Mesenchymal stem cell (in vitro differentiated cells and primary cell): ENCODE measurements at regions not wholly inside any gene's neighbourhood (a gene's known extent, or its start where the extent isn't known, plus 50 kb on each side); places are given as distances from the start of the nearest gene placed in this dataset.

ENCODE experiments used
- DNase-seq: peaks from one replicate; pipeline ENCODE4 v3.0.0-alpha.2; 2013
- H2AFZ ChIP-seq: one replicate; pipeline ENCODE4 v1.6.1; 2013; ENCODE audit warnings: low read depth, mild to moderate bottlenecking, control low read depth, inconsistent platforms, low read length, moderate library complexity
- H2AK5ac ChIP-seq: 2 replicates; pipeline ENCODE4 v1.6.1; 2013; ENCODE audit warnings: low read length, moderate library complexity, mild to moderate bottlenecking, inconsistent platforms; ENCODE audit not compliant: severe bottlenecking
- H2BK120ac ChIP-seq: one replicate; pipeline ENCODE4 v1.6.1; 2013; ENCODE audit warnings: low read depth, mild to moderate bottlenecking, inconsistent platforms, low read length, moderate library complexity
- H2BK12ac ChIP-seq, 2 experiments: one replicate each; pipeline ENCODE4 v1.6.1; 2013; ENCODE audit warnings: inconsistent platforms in 2 of 2, low read length in 2 of 2, mild to moderate bottlenecking in 2 of 2, moderate library complexity in 2 of 2, control low read depth in 1 of 2
- H2BK15ac ChIP-seq: one replicate; pipeline ENCODE4 v1.6.1; 2013; ENCODE audit warnings: mild to moderate bottlenecking, low read depth, inconsistent platforms; ENCODE audit not compliant: poor library complexity, severe bottlenecking
- H2BK5ac ChIP-seq: 2 replicates; pipeline ENCODE4 v1.6.1; 2013; ENCODE audit warnings: low read depth, mild to moderate bottlenecking, low read length, control low read depth, inconsistent platforms; ENCODE audit not compliant: poor library complexity, severe bottlenecking
- H3K14ac ChIP-seq, 2 experiments: one replicate each; pipeline ENCODE4 v1.6.1; 2013; ENCODE audit warnings: inconsistent platforms in 2 of 2, low read length in 2 of 2, control low read depth in 1 of 2, mild to moderate bottlenecking in 1 of 2, moderate library complexity in 1 of 2
- H3K18ac ChIP-seq, 2 experiments: one replicate each; pipeline ENCODE4 v1.6.1; 2013; ENCODE audit warnings: inconsistent platforms in 2 of 2, low read length in 2 of 2, control low read depth in 1 of 2, low read depth in 1 of 2, mild to moderate bottlenecking in 1 of 2
- H3K23ac ChIP-seq, 2 experiments: one replicate each; pipeline ENCODE4 v1.6.1; 2013; ENCODE audit warnings: inconsistent platforms in 2 of 2, low read length in 2 of 2, mild to moderate bottlenecking in 2 of 2, moderate library complexity in 2 of 2, control low read depth in 1 of 2
- H3K27ac ChIP-seq: 2 replicates; pipeline ENCODE4 v1.5.1; 2013; ENCODE audit warnings: mild to moderate bottlenecking, moderate library complexity, low read length, control low read depth, inconsistent platforms; ENCODE audit not compliant: poor library complexity, severe bottlenecking
- H3K27me3 ChIP-seq, 2 experiments: 2 replicates each; pipeline versions ENCODE4 v1.6.1 to v1.7.0; 2013; ENCODE audit warnings: low read length in 2 of 2, mild to moderate bottlenecking in 2 of 2, moderate library complexity in 2 of 2, control low read depth in 1 of 2, inconsistent platforms in 1 of 2; ENCODE audit not compliant: control insufficient read depth in 1 of 2, insufficient read depth in 1 of 2
- H3K36me3 ChIP-seq, 2 experiments: 2 replicates each; pipeline versions ENCODE4 v1.6.1 to v1.7.0; 2013; ENCODE audit warnings: low read length in 2 of 2, control low read depth in 1 of 2, inconsistent platforms in 1 of 2, low read depth in 1 of 2, mild to moderate bottlenecking in 1 of 2; ENCODE audit not compliant: insufficient read depth in 2 of 2, control insufficient read depth in 1 of 2
- H3K4ac ChIP-seq, 2 experiments: one replicate each; pipeline ENCODE4 v1.6.1; 2013; ENCODE audit warnings: inconsistent platforms in 2 of 2, low read length in 2 of 2, mild to moderate bottlenecking in 2 of 2, moderate library complexity in 2 of 2, control low read depth in 1 of 2, low read depth in 1 of 2
- H3K4me1 ChIP-seq: 2 replicates; pipeline ENCODE4 v1.6.1; 2013; ENCODE audit warnings: low read depth, low read length, control low read depth; ENCODE audit not compliant: control insufficient read depth, insufficient read depth
- H3K4me2 ChIP-seq: 2 replicates; pipeline ENCODE4 v1.6.1; 2013; ENCODE audit warnings: low read length, mild to moderate bottlenecking, inconsistent platforms; ENCODE audit not compliant: poor library complexity, severe bottlenecking
- H3K4me3 ChIP-seq, 2 experiments: 2 replicates each; pipeline versions ENCODE4 v1.5.1 to v1.7.0; 2013; ENCODE audit warnings: low read length in 2 of 2, mild to moderate bottlenecking in 2 of 2, control low read depth in 1 of 2, low read depth in 1 of 2; ENCODE audit not compliant: insufficient read depth in 1 of 2
- H3K79me1 ChIP-seq: replicated peaks from 2 replicates; pipeline ENCODE4 v1.6.1; 2013; ENCODE audit warnings: mild to moderate bottlenecking, control low read depth, low read length, inconsistent platforms; ENCODE audit not compliant: poor library complexity, severe bottlenecking
- H3K9ac ChIP-seq: 2 replicates; pipeline ENCODE4 v1.7.0; 2013; ENCODE audit warnings: mild to moderate bottlenecking, low read length, moderate library complexity
- H3K9me3 ChIP-seq: 2 replicates; pipeline ENCODE4 v1.7.0; 2013; ENCODE audit warnings: mild to moderate bottlenecking, low read length; ENCODE audit not compliant: control insufficient read depth
- H4K8ac ChIP-seq: one replicate; pipeline ENCODE4 v1.6.1; 2013; ENCODE audit warnings: inconsistent platforms, mild to moderate bottlenecking, low read length, moderate library complexity
- H4K91ac ChIP-seq: one replicate; pipeline ENCODE4 v1.6.1; 2013; ENCODE audit warnings: mild to moderate bottlenecking, low read length, inconsistent platforms
- WGBS: methylation state at CpG from one replicate; pipeline ENCODE4 v1.1.7; 2013; ENCODE audit warnings: mixed read lengths; 5-methylcytosine and 5-hydroxymethylcytosine counted together

GRCh38 chr13:68254151-68254550, 1024.0 kb upstream of the PCDH9 start:
- 89% methylated on average over 3 of the region's 4 CpGs for WGBS
- DNase-seq: peak; percentile 48
- H2BK120ac ChIP-seq: no peak overlapping the region

GRCh38 chr13:68234274-68234673, 1004.1 kb upstream of the PCDH9 start:
- H2BK120ac ChIP-seq: no peak overlapping the region
- no peak overlapping the region for H3K4me2 ChIP-seq
- H3K27me3 ChIP-seq: no peaks in the 10 kb centered on the region
- no peak overlapping the region for H3K14ac ChIP-seq
- DNase-seq: peak; percentile 15
- H3K18ac ChIP-seq: no peak overlapping the region
- H4K8ac ChIP-seq: no peak overlapping the region
- H3K4me3 ChIP-seq: no peak overlapping the region
- no peaks in the 10 kb centered on the region for H3K36me3 ChIP-seq
- H3K79me1 ChIP-seq: no peaks in the 10 kb centered on the region
- H3K4me1 ChIP-seq: peaks cover 3% of the 10 kb centered on the region
- H2AK5ac ChIP-seq: no peak overlapping the region
- no peak overlapping the region for H3K27ac ChIP-seq
- no peak overlapping the region for H2BK5ac ChIP-seq
- H2AFZ ChIP-seq: no peak overlapping the region
- H4K91ac ChIP-seq: no peak overlapping the region
- no peak overlapping the region for H2BK12ac ChIP-seq
- H2BK15ac ChIP-seq: no peak overlapping the region
- no peak overlapping the region for H3K23ac ChIP-seq
- no peak overlapping the region for H3K9ac ChIP-seq
- H3K9me3 ChIP-seq: no peaks in the 10 kb centered on the region
- H3K4ac ChIP-seq: no peak overlapping the region

More at GRCh38 chr13:68254151-68254550, 1024.0 kb upstream of the PCDH9 start:
- Histone ChIP-seq H2BK5ac (no peak overlapping the region), H3K4me3 (no peak overlapping the region), H2AFZ (no peak overlapping the region), H3K4ac (no peak overlapping the region), H3K9ac (no peak overlapping the region), H3K4me2 (no peak overlapping the region), H3K18ac (no peak overlapping the region), H3K4me1 (no peaks in the 10 kb centered on the region), H3K27me3 (no peaks in the 10 kb centered on the region), H2AK5ac (no peak overlapping the region), H3K27ac (no peak overlapping the region), H2BK15ac (no peak overlapping the region), H4K91ac (no peak overlapping the region), H3K79me1 (no peaks in the 10 kb centered on the region), H4K8ac (no peak overlapping the region), H3K9me3 (no peaks in the 10 kb centered on the region), H2BK12ac (no peak overlapping the region), H3K36me3 (no peaks in the 10 kb centered on the region), H3K23ac (no peak overlapping the region), H3K14ac (no peak overlapping the region)

- H3K4me2 ChIP-seq: no peak overlapping the region
- no peak overlapping the region for H2BK12ac ChIP-seq
- H2AK5ac ChIP-seq: no peak overlapping the region
- no peak overlapping the region for H4K8ac ChIP-seq
- H3K14ac ChIP-seq: no peak overlapping the region
- H3K27ac ChIP-seq: no peak overlapping the region
- no peak for DNase-seq
- no peak overlapping the region for H3K4ac ChIP-seq
- H2BK15ac ChIP-seq: no peak overlapping the region
- no peaks in the 10 kb centered on the region for H3K36me3 ChIP-seq
- peak overlapping the region; percentile 9 for H3K9ac ChIP-seq
- no peak overlapping the region for H4K91ac ChIP-seq
- peaks cover 3% of the 10 kb centered on the region for H3K4me1 ChIP-seq
- no peak overlapping the region for H2BK120ac ChIP-seq
- no peak overlapping the region for H2AFZ ChIP-seq
- H2BK5ac ChIP-seq: no peak overlapping the region
- H3K4me3 ChIP-seq: no peak overlapping the region
- WGBS: 76% methylated on average over 3 of the region's 7 CpGs
- H3K9me3 ChIP-seq: no peaks in the 10 kb centered on the region
- no peak overlapping the region for H3K18ac ChIP-seq
- H3K23ac ChIP-seq: no peak overlapping the region
- H3K79me1 ChIP-seq: no peaks in the 10 kb centered on the region
- no peaks in the 10 kb centered on the region for H3K27me3 ChIP-seq
Measured at GRCh38 chr13:68232351-68233130, 1002.4 kb upstream of the PCDH9 start.

GRCh38 chr13:68214691-68215415, 984.7 kb upstream of the PCDH9 start:
- Histone ChIP-seq H2AFZ (no peak overlapping the region), H4K91ac (no peak overlapping the region), H3K4me3 (no peak overlapping the region), H4K8ac (no peak overlapping the region), H2BK12ac (no peak overlapping the region), H2AK5ac (no peak overlapping the region), H3K27me3 (no peaks in the 10 kb centered on the region), H3K9me3 (no peaks in the 10 kb centered on the region), H3K14ac (no peak overlapping the region), H2BK120ac (no peak overlapping the region), H3K4ac (no peak overlapping the region), H3K27ac (no peak overlapping the region), H3K9ac (no peak overlapping the region), H3K79me1 (no peaks in the 10 kb centered on the region), H3K18ac (no peak overlapping the region), H2BK15ac (no peak overlapping the region), H3K23ac (no peak overlapping the region), H3K4me1 (no peaks in the 10 kb centered on the region), H2BK5ac (no peak overlapping the region), H3K4me2 (no peak overlapping the region), H3K36me3 (no peaks in the 10 kb centered on the region)
- no peak for DNase-seq
- 87% methylated on average over 4 of the region's 5 CpGs for WGBS
